HG02642 (cell line): ENCODE measurements at regions not wholly inside any gene's neighbourhood (a gene's known extent, or its start where the extent isn't known, plus 50 kb on each side); places are given as distances from the start of the nearest gene placed in this dataset.

ENCODE experiments used
- ATAC-seq: cut with Tn5 transposase; IDR thresholded peaks from one replicate; pipeline ENCODE4 v1.9.1; 2021; ENCODE audit warnings: mild to moderate bottlenecking; ENCODE audit not compliant: unreplicated experiment, poor library complexity

- ATAC-seq: no peak
These were observed 125.0 kb upstream of the EGLN3 start for GRCh38 chr14:34075826-34076225.

GRCh38 chr14:34075042-34075744 lies 124.3 kb upstream of the EGLN3 start:
- ATAC-seq: peak; percentile 59

GRCh38 chr14:34072921-34073320 lies 122.0 kb upstream of the EGLN3 start:
- ATAC-seq: no peak

- ATAC-seq: no peak
These were observed 121.5 kb upstream of the EGLN3 start for GRCh38 chr14:34072401-34072800.

GRCh38 chr14:34070917-34071407 lies 120.1 kb upstream of the EGLN3 start:
- no peak for ATAC-seq

- no peak for ATAC-seq
These were observed 119.1 kb upstream of the EGLN3 start for GRCh38 chr14:34069854-34070582.

GRCh38 chr14:34067587-34067986 lies 116.7 kb upstream of the EGLN3 start:
- ATAC-seq: no peak

GRCh38 chr14:34065690-34066391 lies 115.0 kb upstream of the EGLN3 start:
- ATAC-seq: no peak

- ATAC-seq: no peak
These were observed 114.4 kb upstream of the EGLN3 start for GRCh38 chr14:34065236-34065635.

GRCh38 chr14:34064349-34064748 lies 113.5 kb upstream of the EGLN3 start:
- ATAC-seq: no peak

GRCh38 chr14:34063470-34064164 lies 112.7 kb upstream of the EGLN3 start:
- ATAC-seq: no peak

- no peak for ATAC-seq
These were observed 112.2 kb upstream of the EGLN3 start for GRCh38 chr14:34063042-34063441.

- ATAC-seq: no peak
These were observed 111.6 kb upstream of the EGLN3 start for GRCh38 chr14:34062353-34062973.

GRCh38 chr14:34060651-34060999 lies 109.8 kb upstream of the EGLN3 start:
- ATAC-seq: peak; percentile 30

GRCh38 chr14:34059925-34060650 lies 109.2 kb upstream of the EGLN3 start:
- ATAC-seq: peak; percentile 90

GRCh38 chr14:34059037-34059924 lies 108.4 kb upstream of the EGLN3 start:
- ATAC-seq: no peak

- no peak for ATAC-seq
These were observed 107.6 kb upstream of the EGLN3 start for GRCh38 chr14:34058510-34058909.

GRCh38 chr14:34056046-34056445 lies 105.2 kb upstream of the EGLN3 start:
- ATAC-seq: no peak
